K562 (cell line): ENCODE measurements at regions not wholly inside any gene's neighbourhood (a gene's known extent, or its start where the extent isn't known, plus 50 kb on each side); places are given as distances from the start of the nearest gene placed in this dataset.

Experiments
- ATAC-seq: fragments of 200-7000 bp; cut with Tn5 transposase; 3 replicates; pipeline ENCODE4 v1.9.1; 2020; ENCODE audit warnings: moderate library complexity
- BruUV-seq: library from RNA; stranded (reverse); fragments of 400-500 nt; replicated peaks from 2 replicates; lab custom pipeline; 2021; lab: Mats Ljungman, UMichigan
- CTCF ChIA-PET: fragments of 300-600 bp; formaldehyde crosslinking; extraction: SDS; loops from one replicate; lab custom pipeline; 2021; ENCODE audit warnings: low intra/inter-chr PET ratio; lab: Yijun Ruan, JAX
- POLR2A ChIA-PET: fragments of 300-600, 350-650 bp; sonication (Branson Sonifier 250); formaldehyde crosslinking; extraction: SDS; loops from one replicate; lab custom pipeline; 2021; ENCODE audit warnings: antibody characterized with exemption, inconsistent platforms; lab: Yijun Ruan, JAX
- DNase-seq, 4 experiments: peaks; one replicate each; pipeline versions ENCODE4 v3.0.0 to v3.0.0-alpha.2; 2011 to 2018; ENCODE audit warnings: low spot score in 3 of 4, mixed read lengths in 3 of 4; ENCODE audit errors: extremely low read depth in 1 of 4
- FAIRE-seq: peaks from 2 replicates; lab custom pipeline; 2011; peaks lifted over from hg19 to GRCh38; lab: Jason Lieb, UNC
- H2AFZ ChIP-seq: 2 replicates; pipeline ENCODE4 v1.6.0; 2011; ENCODE audit warnings: low read depth, low read length, control low read depth, inconsistent platforms
- H3K27ac ChIP-seq: fragments of 200-600 bp; 3 replicates; pipeline ENCODE4 v1.8.0; 2011; ENCODE audit warnings: low read depth, mild to moderate bottlenecking, control low read depth, inconsistent platforms, low read length, moderate library complexity, mixed read lengths; ENCODE audit errors: extremely low read depth
- H3K27me3 ChIP-seq, 2 experiments: fragments of 300-600 bp in 1 of 2; 2 replicates in 1 of 2; 3 replicates in 1 of 2; pipeline versions ENCODE4 v1.6.0 to v1.8.0; 2011; ENCODE audit warnings: inconsistent platforms in 2 of 2, low read length in 2 of 2, mild to moderate bottlenecking in 1 of 2, mixed read lengths in 1 of 2, moderate library complexity in 1 of 2; ENCODE audit not compliant: control insufficient read depth in 2 of 2, insufficient read depth in 2 of 2
- H3K36me3 ChIP-seq: fragments of 300-600 bp; 3 replicates; pipeline ENCODE4 v1.8.0; 2011; ENCODE audit warnings: mild to moderate bottlenecking, low read length, inconsistent platforms; ENCODE audit not compliant: control insufficient read depth, insufficient read depth
- H3K4me1 ChIP-seq, 2 experiments: fragments of 200-600 bp in 1 of 2; replicated peaks in 1 of 2; 2 replicates in 1 of 2; 3 replicates in 1 of 2; pipeline versions ENCODE4 v1.5.1 to v1.8.0; 2011; ENCODE audit warnings: inconsistent platforms in 2 of 2, low read length in 2 of 2, mild to moderate bottlenecking in 1 of 2, mixed read lengths in 1 of 2, moderate library complexity in 1 of 2; ENCODE audit not compliant: control insufficient read depth in 2 of 2, insufficient read depth in 2 of 2
- H3K4me2 ChIP-seq: 2 replicates; pipeline ENCODE4 v1.6.1; 2011; ENCODE audit warnings: low read length, control low read depth, inconsistent platforms, mixed read lengths; ENCODE audit not compliant: insufficient read depth
- H3K4me3 ChIP-seq: fragments of 200-600 bp; sonication (generic), shearing (Covaris generic); 2 replicates; pipeline ENCODE4 v1.5.1; 2016; ENCODE audit warnings: control low read depth, inconsistent platforms
- H3K79me2 ChIP-seq: fragments of 200-600 bp; 3 replicates; pipeline ENCODE4 v1.8.0; 2011; ENCODE audit warnings: low read length, inconsistent platforms; ENCODE audit not compliant: control insufficient read depth, insufficient read depth
- H3K9ac ChIP-seq, 2 experiments: 2 replicates each; pipeline versions ENCODE4 v1.6.0 to v1.6.1; 2011; ENCODE audit warnings: low read depth in 2 of 2, low read length in 2 of 2, control low read depth in 1 of 2, inconsistent platforms in 1 of 2, mild to moderate bottlenecking in 1 of 2, mixed read lengths in 1 of 2; ENCODE audit not compliant: insufficient read depth in 1 of 2
- H3K9me1 ChIP-seq: one replicate; pipeline ENCODE4 v1.6.0; 2011; ENCODE audit warnings: inconsistent platforms, mild to moderate bottlenecking, low read length, moderate library complexity; ENCODE audit not compliant: control insufficient read depth, insufficient read depth
- H3K9me3 ChIP-seq: replicated peaks from 2 replicates; pipeline ENCODE4 v1.5.1; 2011; ENCODE audit warnings: low read depth, low read length, inconsistent platforms; ENCODE audit not compliant: control insufficient read depth, insufficient read depth
- H4K20me1 ChIP-seq: replicated peaks from 2 replicates; pipeline ENCODE4 v1.6.1; 2011; ENCODE audit warnings: low read length, inconsistent platforms, mixed read lengths; ENCODE audit not compliant: control insufficient read depth, insufficient read depth
- ASH1L ChIP-seq: fragments of 450-650 bp; IDR thresholded peaks from 2 replicates; pipeline ENCODE4 v1.6.1; 2018; ENCODE audit warnings: borderline replicate concordance, mild to moderate bottlenecking, low read depth; ENCODE audit not compliant: partially characterized antibody
- CREB1 ChIP-seq, 2 experiments: sonication (generic) in 1 of 2; formaldehyde crosslinking in 1 of 2; IDR thresholded peaks; 2 replicates each; pipeline versions ENCODE4 v1.6.1 to v1.8.0; 2012 to 2022; ENCODE audit warnings: inconsistent platforms in 1 of 2, mild to moderate bottlenecking in 1 of 2, missing genetic modification reagents in 1 of 2, moderate library complexity in 1 of 2
- DMBX1 ChIP-seq: fragments of 250-450 bp; sonication (Bioruptor Pico); IDR thresholded peaks from 2 replicates; pipeline ENCODE4 v1.8.0; 2022; ENCODE audit warnings: inconsistent platforms, mild to moderate bottlenecking, moderate library complexity, borderline replicate concordance
- DPF2 ChIP-seq: fragments of 450-650 bp; IDR thresholded peaks from 2 replicates; pipeline ENCODE4 v1.6.1; 2016
- ELF4 ChIP-seq: fragments of 450-650 bp; formaldehyde crosslinking; IDR thresholded peaks from 2 replicates; pipeline ENCODE4 v1.4.0; 2022; ENCODE audit warnings: missing genetic modification characterization
- FIP1L1 ChIP-seq: fragments of 200-400 bp; formaldehyde crosslinking; IDR thresholded peaks from 2 replicates; pipeline ENCODE4 v1.6.1; 2018; ENCODE audit warnings: mild to moderate bottlenecking, low read depth, low read length; ENCODE audit not compliant: poor library complexity, severe bottlenecking
- IRF2 ChIP-seq: sonication (generic); formaldehyde crosslinking; IDR thresholded peaks from 2 replicates; pipeline ENCODE4 v1.8.1; 2022; ENCODE audit warnings: mild to moderate bottlenecking, missing genetic modification reagents
- KHSRP ChIP-seq: fragments of 450-650 bp; IDR thresholded peaks from 2 replicates; pipeline ENCODE4 v1.6.1; 2017
- MYNN ChIP-seq, 2 experiments: sonication (generic); formaldehyde crosslinking in 1 of 2; IDR thresholded peaks; 2 replicates each; pipeline versions ENCODE4 v1.5.0 to v1.6.1; 2016 to 2020; ENCODE audit warnings: antibody characterized with exemption in 1 of 2, missing genetic modification reagents in 1 of 2
- NCOR1 ChIP-seq: fragments of 450-650 bp; IDR thresholded peaks from 2 replicates; pipeline ENCODE4 v1.6.1; 2016; ENCODE audit warnings: mild to moderate bottlenecking, moderate library complexity
- ZBTB17 ChIP-seq: fragments of 450-650 bp; formaldehyde crosslinking; IDR thresholded peaks from 2 replicates; pipeline ENCODE4 v1.4.0; 2020; ENCODE audit warnings: mild to moderate bottlenecking
- ZBTB8A ChIP-seq: fragments of 450-650 bp; IDR thresholded peaks from 2 replicates; pipeline ENCODE4 v1.6.1; 2018; ENCODE audit warnings: mild to moderate bottlenecking, moderate library complexity; ENCODE audit not compliant: partially characterized antibody
- ZNF121 ChIP-seq: sonication (generic); formaldehyde crosslinking; conservative IDR thresholded peaks from 2 replicates; pipeline ENCODE4 v1.8.0; 2022; ENCODE audit warnings: missing genetic modification reagents
- ZNF184 ChIP-seq: sonication (generic); formaldehyde crosslinking; IDR thresholded peaks from 2 replicates; pipeline ENCODE4 v1.5.0; 2020; ENCODE audit warnings: missing genetic modification reagents
- ZNF282 ChIP-seq: sonication (generic); formaldehyde crosslinking; IDR thresholded peaks from 2 replicates; pipeline ENCODE4 v1.8.1; 2023; ENCODE audit warnings: missing genetic modification reagents
- ZNF507 ChIP-seq: conservative IDR thresholded peaks from 2 replicates; pipeline ENCODE4 v1.6.1; 2017; ENCODE audit warnings: missing genetic modification characterization, missing compliant biosample characterization
- WGBS: fragments of 100-300 bp; shearing (Covaris generic); methylation state at CpG from one replicate; pipeline ENCODE4 v1.1.6; 2016; ENCODE audit warnings: low coverage, mixed read lengths; ENCODE audit not compliant: insufficient coverage; ENCODE audit errors: missing lambda C conversion rate; 5-methylcytosine and 5-hydroxymethylcytosine counted together
- in situ Hi-C: fragments of 300-500 bp; cut with MboI; formaldehyde crosslinking; loops from 4 replicates; pipeline ENCODE4 v1.15.0; 2018; ENCODE audit warnings: inconsistent platforms, mixed read lengths
- intact Hi-C: fragments of 100-400 bp; cut with micrococcal nuclease; formaldehyde crosslinking; loops from 2 replicates; pipeline ENCODE4 v1.14.2; 2022
- TF ChIP-seq, protein P1 (sequence below): sonication (generic); formaldehyde crosslinking; IDR thresholded peaks from 2 replicates; pipeline ENCODE4 v1.8.0; 2022; ENCODE audit warnings: missing genetic modification reagents, mild to moderate bottlenecking, borderline replicate concordance

GRCh38 chr5:98414938-98415337, 358.5 kb upstream of the RGMB start:
- Histone ChIP-seq H3K4me2 (no peak overlapping the region), H4K20me1 (no peaks in the 10 kb centered on the region), H3K4me3 (no peak overlapping the region), H3K9me3 (no peaks in the 10 kb centered on the region), H3K4me1 (no peaks in the 10 kb centered on the region), H3K27me3 (no peaks in the 10 kb centered on the region), H2AFZ (no peak overlapping the region), H3K9ac (no peak overlapping the region), H3K79me2 (no peaks in the 10 kb centered on the region), H3K9me1 (no peaks in the 10 kb centered on the region), H3K27ac (no peak overlapping the region), H3K36me3 (no peaks in the 10 kb centered on the region)
- BruUV-seq, result no TSS peak
- no peak for ATAC-seq
- TF ChIP-seq ZBTB17 (CRISPR knock-in tag) (no peak), CREB1 (IDR thresholded peaks at IDR 0.05) (no peak), CREB1 (CRISPR knock-in tag; IDR thresholded peaks at IDR 0.05) (no peak), NCOR1 (no peak)
- in situ Hi-C loops (no loop called here), intact Hi-C loops (no loop called here)
- no peak for DNase-seq
- CTCF ChIA-PET, result no interaction called here
- POLR2A ChIA-PET, result no interaction called here
- FAIRE-seq, result no peak

- no peak for DNase-seq
- Histone ChIP-seq H4K20me1 (no peaks in the 10 kb centered on the region), H2AFZ (no peak overlapping the region), H3K79me2 (no peaks in the 10 kb centered on the region), H3K36me3 (no peaks in the 10 kb centered on the region), H3K4me2 (no peak overlapping the region), H3K9me1 (no peaks in the 10 kb centered on the region), H3K9ac (no peak overlapping the region), H3K9me3 (no peaks in the 10 kb centered on the region), H3K4me1 (no peaks in the 10 kb centered on the region), H3K27me3 (no peaks in the 10 kb centered on the region), H3K27ac (no peak overlapping the region), H3K4me3 (no peak overlapping the region)
- in situ Hi-C loops, result no loop called here
- intact Hi-C loops, result no loop called here
- ChIA-PET POLR2A (no interaction called here), CTCF (no interaction called here)
- no peak for ATAC-seq
- no TSS peak for BruUV-seq
- 0% methylated on average over 1 of the region's 1 CpG for WGBS
- no peak for FAIRE-seq
- TF ChIP-seq KHSRP (no peak), MYNN (IDR thresholded peaks at IDR 0.05) (no peak), MYNN (CRISPR knock-in tag; IDR thresholded peaks at IDR 0.05) (no peak), ZNF184 (CRISPR knock-in tag) (no peak), ZBTB8A (no peak), ZNF121 (no peak), ZNF282 (CRISPR knock-in tag) (no peak), FIP1L1 (no peak), ZNF507 (no peak), DPF2 (no peak), IRF2 (no peak), DMBX1 (CRISPR knock-in tag) (no peak), ELF4 (CRISPR knock-in tag) (no peak), ASH1L (no peak)
- TF ChIP-seq, protein P1, sequence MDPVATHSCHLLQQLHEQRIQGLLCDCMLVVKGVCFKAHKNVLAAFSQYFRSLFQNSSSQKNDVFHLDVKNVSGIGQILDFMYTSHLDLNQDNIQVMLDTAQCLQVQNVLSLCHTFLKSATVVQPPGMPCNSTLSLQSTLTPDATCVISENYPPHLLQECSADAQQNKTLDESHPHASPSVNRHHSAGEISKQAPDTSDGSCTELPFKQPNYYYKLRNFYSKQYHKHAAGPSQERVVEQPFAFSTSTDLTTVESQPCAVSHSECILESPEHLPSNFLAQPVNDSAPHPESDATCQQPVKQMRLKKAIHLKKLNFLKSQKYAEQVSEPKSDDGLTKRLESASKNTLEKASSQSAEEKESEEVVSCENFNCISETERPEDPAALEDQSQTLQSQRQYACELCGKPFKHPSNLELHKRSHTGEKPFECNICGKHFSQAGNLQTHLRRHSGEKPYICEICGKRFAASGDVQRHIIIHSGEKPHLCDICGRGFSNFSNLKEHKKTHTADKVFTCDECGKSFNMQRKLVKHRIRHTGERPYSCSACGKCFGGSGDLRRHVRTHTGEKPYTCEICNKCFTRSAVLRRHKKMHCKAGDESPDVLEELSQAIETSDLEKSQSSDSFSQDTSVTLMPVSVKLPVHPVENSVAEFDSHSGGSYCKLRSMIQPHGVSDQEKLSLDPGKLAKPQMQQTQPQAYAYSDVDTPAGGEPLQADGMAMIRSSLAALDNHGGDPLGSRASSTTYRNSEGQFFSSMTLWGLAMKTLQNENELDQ (CRISPR knock-in tag), result no peak
Observed at GRCh38 chr5:98415663-98416062, 357.8 kb upstream of the RGMB start.
